IPS-18a (cell line): ENCODE measurements at regions not wholly inside any gene's neighbourhood (a gene's known extent, or its start where the extent isn't known, plus 50 kb on each side); places are given as distances from the start of the nearest gene placed in this dataset.

ENCODE experiments used
- H3K27ac ChIP-seq: one replicate; pipeline ENCODE4 v1.5.1; 2013; ENCODE audit warnings: low read length
- H3K27me3 ChIP-seq: one replicate; pipeline ENCODE4 v1.6.1; 2013; ENCODE audit warnings: mild to moderate bottlenecking, low read length; ENCODE audit not compliant: control insufficient read depth, insufficient read depth
- H3K36me3 ChIP-seq: one replicate; pipeline ENCODE4 v1.6.1; 2013; ENCODE audit warnings: low read depth, low read length; ENCODE audit not compliant: control insufficient read depth
- H3K4me1 ChIP-seq: one replicate; pipeline ENCODE4 v1.6.1; 2013; ENCODE audit warnings: low read depth, low read length; ENCODE audit not compliant: control insufficient read depth
- H3K4me3 ChIP-seq: one replicate; pipeline ENCODE4 v1.5.1; 2013; ENCODE audit warnings: low read length
- H3K9ac ChIP-seq: one replicate; pipeline ENCODE4 v1.6.1; 2013; ENCODE audit warnings: mild to moderate bottlenecking, low read length, moderate library complexity
- H3K9me3 ChIP-seq: one replicate; pipeline ENCODE4 v1.6.1; 2013; ENCODE audit warnings: low read depth, low read length; ENCODE audit not compliant: control insufficient read depth

GRCh38 chr14:98591161-98591560, 680.8 kb downstream of the BCL11B start:
- no peak overlapping the region for H3K9ac ChIP-seq
- no peaks in the 10 kb centered on the region for H3K27me3 ChIP-seq
- no peaks in the 10 kb centered on the region for H3K9me3 ChIP-seq
- H3K4me1 ChIP-seq = no peaks in the 10 kb centered on the region
- H3K4me3 ChIP-seq = no peak overlapping the region
- no peaks in the 10 kb centered on the region for H3K36me3 ChIP-seq
- H3K27ac ChIP-seq = no peak overlapping the region

GRCh38 chr14:98592611-98593170, 679.3 kb downstream of the BCL11B start:
- H3K27me3 ChIP-seq = no peaks in the 10 kb centered on the region
- no peak overlapping the region for H3K27ac ChIP-seq
- H3K9me3 ChIP-seq = no peaks in the 10 kb centered on the region
- H3K36me3 ChIP-seq = no peaks in the 10 kb centered on the region
- H3K4me1 ChIP-seq = no peaks in the 10 kb centered on the region
- H3K4me3 ChIP-seq = no peak overlapping the region
- H3K9ac ChIP-seq = no peak overlapping the region

- no peak overlapping the region for H3K27ac ChIP-seq
- H3K36me3 ChIP-seq = no peaks in the 10 kb centered on the region
- no peaks in the 10 kb centered on the region for H3K4me1 ChIP-seq
- no peak overlapping the region for H3K4me3 ChIP-seq
- no peak overlapping the region for H3K9ac ChIP-seq
- H3K9me3 ChIP-seq = no peaks in the 10 kb centered on the region
- no peaks in the 10 kb centered on the region for H3K27me3 ChIP-seq
Measured at GRCh38 chr14:98593361-98593761, 678.6 kb downstream of the BCL11B start.

GRCh38 chr14:98594156-98594555, 677.8 kb downstream of the BCL11B start:
- Histone ChIP-seq H3K27me3 (no peaks in the 10 kb centered on the region), H3K36me3 (no peaks in the 10 kb centered on the region), H3K9me3 (no peaks in the 10 kb centered on the region), H3K9ac (no peak overlapping the region), H3K27ac (no peak overlapping the region), H3K4me1 (no peaks in the 10 kb centered on the region), H3K4me3 (no peak overlapping the region)

GRCh38 chr14:98598576-98598975, 673.4 kb downstream of the BCL11B start:
- no peaks in the 10 kb centered on the region for H3K4me1 ChIP-seq
- no peak overlapping the region for H3K4me3 ChIP-seq
- H3K27me3 ChIP-seq = no peaks in the 10 kb centered on the region
- H3K27ac ChIP-seq = no peak overlapping the region
- no peaks in the 10 kb centered on the region for H3K9me3 ChIP-seq
- no peaks in the 10 kb centered on the region for H3K36me3 ChIP-seq
- no peak overlapping the region for H3K9ac ChIP-seq

- Histone ChIP-seq H3K27me3 (no peaks in the 10 kb centered on the region), H3K9me3 (no peaks in the 10 kb centered on the region), H3K4me3 (no peak overlapping the region), H3K4me1 (no peaks in the 10 kb centered on the region), H3K27ac (no peak overlapping the region), H3K36me3 (no peaks in the 10 kb centered on the region), H3K9ac (no peak overlapping the region)
Measured at GRCh38 chr14:98599082-98599481, 672.9 kb downstream of the BCL11B start.

- H3K9ac ChIP-seq = no peak overlapping the region
- no peaks in the 10 kb centered on the region for H3K27me3 ChIP-seq
- no peak overlapping the region for H3K27ac ChIP-seq
- no peak overlapping the region for H3K4me3 ChIP-seq
- H3K9me3 ChIP-seq = no peaks in the 10 kb centered on the region
- H3K4me1 ChIP-seq = no peaks in the 10 kb centered on the region
- H3K36me3 ChIP-seq = no peaks in the 10 kb centered on the region
Measured at GRCh38 chr14:98602983-98603382, 669.0 kb downstream of the BCL11B start.

- Histone ChIP-seq H3K27me3 (no peaks in the 10 kb centered on the region), H3K4me3 (no peak overlapping the region), H3K4me1 (no peaks in the 10 kb centered on the region), H3K9ac (no peak overlapping the region), H3K36me3 (no peaks in the 10 kb centered on the region), H3K27ac (no peak overlapping the region), H3K9me3 (no peaks in the 10 kb centered on the region)
Measured at GRCh38 chr14:98605043-98605442, 667.0 kb downstream of the BCL11B start.

- Histone ChIP-seq H3K4me3 (no peak overlapping the region), H3K27me3 (no peaks in the 10 kb centered on the region), H3K4me1 (no peaks in the 10 kb centered on the region), H3K9ac (no peak overlapping the region), H3K27ac (no peak overlapping the region), H3K9me3 (no peaks in the 10 kb centered on the region), H3K36me3 (no peaks in the 10 kb centered on the region)
Measured at GRCh38 chr14:98606041-98606640, 665.9 kb downstream of the BCL11B start.

GRCh38 chr14:98606816-98607215, 665.2 kb downstream of the BCL11B start:
- Histone ChIP-seq H3K4me1 (no peaks in the 10 kb centered on the region), H3K27ac (no peak overlapping the region), H3K4me3 (no peak overlapping the region), H3K36me3 (no peaks in the 10 kb centered on the region), H3K27me3 (no peaks in the 10 kb centered on the region), H3K9ac (no peak overlapping the region), H3K9me3 (no peaks in the 10 kb centered on the region)

GRCh38 chr14:98607341-98607910, 664.6 kb downstream of the BCL11B start:
- Histone ChIP-seq H3K9ac (no peak overlapping the region), H3K27ac (no peak overlapping the region), H3K4me3 (no peak overlapping the region), H3K27me3 (no peaks in the 10 kb centered on the region), H3K4me1 (no peaks in the 10 kb centered on the region), H3K9me3 (no peaks in the 10 kb centered on the region), H3K36me3 (no peaks in the 10 kb centered on the region)
